ENCODE measurements at regions not wholly inside any gene's neighbourhood (a gene's known extent, or its start where the extent isn't known, plus 50 kb on each side); places are given as distances from the start of the nearest gene placed in this dataset.
A peak's percentile ranks its signal among the peaks of the same experiment; 100 is the strongest.
"Not testable (repeated sequence)": the region's sequence is repeated elsewhere in the genome, so short reads cannot be mapped to it uniquely, and the experiment has no call there.

DNA sequence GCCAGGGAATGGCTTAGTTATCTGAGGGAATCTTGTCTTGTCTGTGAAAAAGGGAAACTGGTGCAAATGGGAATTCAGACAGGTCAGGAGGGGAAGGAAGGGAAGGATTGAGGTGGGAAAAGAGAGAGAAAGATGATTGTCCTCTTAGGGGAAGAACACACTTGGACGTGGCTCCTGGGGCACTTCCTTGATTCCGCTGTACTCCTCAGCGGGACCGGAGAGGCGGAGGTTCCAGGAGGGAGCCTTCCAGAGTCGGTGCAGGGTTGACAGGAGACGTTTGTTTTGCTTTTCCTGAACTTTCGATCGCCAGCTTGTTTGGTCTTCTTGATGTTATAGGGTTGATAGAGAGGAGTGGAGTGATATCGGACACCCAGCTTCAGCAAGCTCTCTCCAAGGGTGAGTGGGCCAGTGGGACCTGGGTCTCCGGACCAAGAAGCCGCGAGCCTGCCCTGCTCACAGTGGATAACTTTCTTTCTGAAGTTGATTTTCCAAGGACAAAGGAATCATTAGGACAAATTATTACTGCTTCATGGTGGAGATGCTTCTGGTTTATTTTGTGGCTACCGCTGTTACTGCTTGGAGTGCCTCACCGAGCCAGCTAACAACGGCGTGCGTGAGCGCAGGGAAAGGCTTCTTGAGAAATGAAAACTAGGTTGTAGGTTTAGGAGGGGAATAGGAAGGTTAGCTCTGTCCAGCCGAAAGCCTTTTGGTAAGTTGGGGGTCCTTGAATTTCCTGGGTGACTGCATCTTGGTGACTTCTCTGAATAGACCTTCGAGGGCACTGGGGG lies 52.4 kb upstream of the APOD start:
- DNase-seq = peak in 29 of 42 donors; percentile 17 to 72 (median 38)
- intact Hi-C loops (cut with DNase I) = not testable (repeated sequence)

DNA sequence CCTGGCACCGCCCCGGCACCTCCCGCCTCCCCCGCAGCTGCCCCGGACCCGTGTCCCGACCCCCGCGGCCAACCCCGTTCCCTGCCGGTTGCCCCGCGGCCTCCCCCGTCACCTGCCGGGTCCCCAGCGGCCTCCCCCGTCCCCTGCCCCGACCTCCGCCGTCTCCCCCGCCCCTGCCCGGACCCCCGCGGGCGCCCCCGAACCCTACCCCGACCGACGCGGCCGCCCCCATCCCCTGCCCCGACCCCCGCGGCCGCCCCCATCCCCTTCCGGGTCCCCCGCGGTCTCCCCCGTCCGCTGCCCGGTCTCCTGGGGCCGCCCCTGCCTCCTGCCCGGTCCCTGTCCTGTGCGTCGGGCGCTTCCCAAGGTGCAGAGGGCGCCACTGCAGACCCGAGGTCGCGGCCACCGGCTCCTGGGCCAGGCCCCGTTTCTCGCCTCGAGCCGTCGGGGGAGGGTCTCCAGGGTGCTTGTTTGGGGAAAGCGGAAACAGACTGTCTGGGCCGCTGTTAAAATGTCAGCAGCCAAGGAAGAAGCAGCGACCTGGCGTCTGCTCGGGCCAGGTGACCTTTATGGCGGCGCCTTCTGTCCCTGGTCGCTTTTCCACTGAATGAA lies 51.6 kb upstream of the APOD start:
- DNase-seq = peak in 1 of 42 donors; percentile 31
- intact Hi-C loops (cut with DNase I) = not testable (repeated sequence)

DNA sequence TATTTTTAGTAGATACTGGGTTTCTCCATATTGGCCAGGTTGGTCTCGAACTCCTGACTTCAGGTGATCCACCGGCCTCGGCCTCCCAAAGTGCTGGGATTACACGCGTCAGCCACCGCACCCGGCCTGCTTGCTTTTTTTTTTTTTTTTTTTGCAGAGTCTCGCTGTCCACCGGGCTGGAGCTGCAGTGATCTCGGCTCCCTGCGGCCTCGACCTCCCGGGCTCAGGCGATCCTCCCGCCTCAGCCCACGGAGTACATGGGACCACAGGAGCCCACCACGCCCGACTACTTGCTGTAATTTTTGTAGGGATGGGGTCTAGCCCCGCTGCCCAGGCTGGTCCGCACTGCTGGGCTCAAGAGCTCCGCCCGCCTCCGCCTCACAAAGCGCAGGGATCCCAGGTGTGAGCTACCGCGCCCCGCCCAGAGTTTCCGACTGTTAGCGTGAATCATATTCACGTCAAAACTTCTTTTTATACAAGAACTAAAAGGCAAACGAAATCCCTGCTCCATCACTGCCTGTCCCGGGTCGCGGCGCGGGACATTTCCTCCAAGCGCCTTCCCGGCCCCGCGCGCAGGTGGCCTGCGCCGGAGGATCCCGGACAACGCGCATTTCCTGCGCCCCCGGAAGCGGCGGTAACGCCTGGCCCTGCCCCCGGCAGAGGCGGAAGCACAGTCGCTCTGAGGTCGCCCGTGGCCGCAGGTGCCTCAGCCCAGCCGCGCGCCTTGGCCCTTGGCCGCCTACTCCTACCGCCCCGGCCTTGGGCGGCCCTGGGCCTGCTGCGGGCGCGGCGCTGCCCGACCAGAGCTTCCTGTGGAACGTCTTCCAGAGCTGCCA lies 50.9 kb upstream of the APOD start:
- DNase-seq = peak in 17 of 42 donors; percentile 12 to 66 (median 51)
- intact Hi-C loops (cut with DNase I) = not testable (repeated sequence)

Data from head of caudate nucleus (tissue), 42 donors.